ENCODE measurements at regions not wholly inside any gene's neighbourhood (a gene's known extent, or its start where the extent isn't known, plus 50 kb on each side); places are given as distances from the start of the nearest gene placed in this dataset.

GRCh38 chr20:60600036-60600435 is 641.8 kb downstream of the CDH26 start:
- no peak for DNase-seq
- Mint-ChIP-seq H3K4me1 (no peaks in the 10 kb centered on the region), H3K27me3 (peaks cover 3% of the 10 kb centered on the region), H3K27ac (no peak overlapping the region), H3K36me3 (no peaks in the 10 kb centered on the region), H3K9me3 (no peaks in the 10 kb centered on the region), H3K4me3 (no peak overlapping the region)

- H3K4me3 Mint-ChIP-seq, result no peak overlapping the region
- H3K27me3 Mint-ChIP-seq, result peaks cover 14% of the 10 kb centered on the region
- no peaks in the 10 kb centered on the region for H3K9me3 Mint-ChIP-seq
- H3K36me3 Mint-ChIP-seq, result peaks cover 2% of the 10 kb centered on the region
- H3K4me1 Mint-ChIP-seq, result no peaks in the 10 kb centered on the region
- no peak for DNase-seq
- H3K27ac Mint-ChIP-seq, result no peak overlapping the region
Observed at GRCh38 chr20:60624066-60624465, 628.0 kb upstream of the CDH4 start.

GRCh38 chr20:60627751-60628565 is 624.1 kb upstream of the CDH4 start:
- no peaks in the 10 kb centered on the region for H3K4me1 Mint-ChIP-seq
- no peaks in the 10 kb centered on the region for H3K36me3 Mint-ChIP-seq
- DNase-seq, result no peak
- no peaks in the 10 kb centered on the region for H3K9me3 Mint-ChIP-seq
- H3K27ac Mint-ChIP-seq, result no peak overlapping the region
- no peak overlapping the region for H3K4me3 Mint-ChIP-seq
- H3K27me3 Mint-ChIP-seq, result no peaks in the 10 kb centered on the region

GRCh38 chr20:60628749-60629148 is 623.3 kb upstream of the CDH4 start:
- no peaks in the 10 kb centered on the region for H3K9me3 Mint-ChIP-seq
- no peaks in the 10 kb centered on the region for H3K27me3 Mint-ChIP-seq
- no peak for DNase-seq
- H3K4me3 Mint-ChIP-seq, result no peak overlapping the region
- no peaks in the 10 kb centered on the region for H3K4me1 Mint-ChIP-seq
- no peak overlapping the region for H3K27ac Mint-ChIP-seq
- H3K36me3 Mint-ChIP-seq, result no peaks in the 10 kb centered on the region

- Mint-ChIP-seq H3K36me3 (no peaks in the 10 kb centered on the region), H3K27me3 (no peaks in the 10 kb centered on the region), H3K4me1 (no peaks in the 10 kb centered on the region), H3K9me3 (no peaks in the 10 kb centered on the region), H3K27ac (no peak overlapping the region), H3K4me3 (no peak overlapping the region)
- DNase-seq, result no peak
Observed at GRCh38 chr20:60629206-60629605, 622.9 kb upstream of the CDH4 start.

- DNase-seq, result no peak
- Mint-ChIP-seq H3K27me3 (no peaks in the 10 kb centered on the region), H3K4me3 (no peak overlapping the region), H3K27ac (no peak overlapping the region), H3K36me3 (no peaks in the 10 kb centered on the region), H3K4me1 (no peaks in the 10 kb centered on the region), H3K9me3 (no peaks in the 10 kb centered on the region)
Observed at GRCh38 chr20:60630609-60631008, 621.5 kb upstream of the CDH4 start.

- Mint-ChIP-seq H3K36me3 (no peaks in the 10 kb centered on the region), H3K4me1 (no peaks in the 10 kb centered on the region), H3K4me3 (no peak overlapping the region), H3K27ac (no peak overlapping the region), H3K9me3 (no peaks in the 10 kb centered on the region), H3K27me3 (no peaks in the 10 kb centered on the region)
- DNase-seq, result no peak
Observed at GRCh38 chr20:60631585-60632287, 620.3 kb upstream of the CDH4 start.

GRCh38 chr20:60632391-60633262 is 619.4 kb upstream of the CDH4 start:
- Mint-ChIP-seq H3K4me1 (no peaks in the 10 kb centered on the region), H3K4me3 (no peak overlapping the region), H3K27me3 (no peaks in the 10 kb centered on the region), H3K9me3 (no peaks in the 10 kb centered on the region), H3K36me3 (no peaks in the 10 kb centered on the region), H3K27ac (no peak overlapping the region)
- DNase-seq, result no peak

GRCh38 chr20:60634491-60635172 is 617.4 kb upstream of the CDH4 start:
- Mint-ChIP-seq H3K9me3 (no peaks in the 10 kb centered on the region), H3K27ac (no peak overlapping the region), H3K36me3 (no peaks in the 10 kb centered on the region), H3K4me3 (no peak overlapping the region), H3K4me1 (no peaks in the 10 kb centered on the region), H3K27me3 (no peaks in the 10 kb centered on the region)
- no peak for DNase-seq

- H3K27me3 Mint-ChIP-seq, result no peaks in the 10 kb centered on the region
- DNase-seq, result no peak
- H3K4me3 Mint-ChIP-seq, result no peak overlapping the region
- H3K27ac Mint-ChIP-seq, result no peak overlapping the region
- no peaks in the 10 kb centered on the region for H3K9me3 Mint-ChIP-seq
- no peaks in the 10 kb centered on the region for H3K36me3 Mint-ChIP-seq
- H3K4me1 Mint-ChIP-seq, result no peaks in the 10 kb centered on the region
Observed at GRCh38 chr20:60636417-60636816, 615.6 kb upstream of the CDH4 start.

- no peak for DNase-seq
- Mint-ChIP-seq H3K36me3 (no peaks in the 10 kb centered on the region), H3K27me3 (no peaks in the 10 kb centered on the region), H3K4me3 (no peak overlapping the region), H3K4me1 (no peaks in the 10 kb centered on the region), H3K9me3 (no peaks in the 10 kb centered on the region), H3K27ac (no peak overlapping the region)
Observed at GRCh38 chr20:60637801-60638200, 614.3 kb upstream of the CDH4 start.

- Mint-ChIP-seq H3K4me1 (no peaks in the 10 kb centered on the region), H3K27ac (no peak overlapping the region), H3K27me3 (no peaks in the 10 kb centered on the region), H3K36me3 (no peaks in the 10 kb centered on the region), H3K4me3 (no peak overlapping the region), H3K9me3 (no peaks in the 10 kb centered on the region)
- no peak for DNase-seq
Observed at GRCh38 chr20:60638430-60639098, 613.5 kb upstream of the CDH4 start.

GRCh38 chr20:60641879-60642447 is 610.1 kb upstream of the CDH4 start:
- no peaks in the 10 kb centered on the region for H3K9me3 Mint-ChIP-seq
- no peak overlapping the region for H3K4me3 Mint-ChIP-seq

GRCh38 chr20:60642541-60642940 is 609.5 kb upstream of the CDH4 start:
- no peaks in the 10 kb centered on the region for H3K9me3 Mint-ChIP-seq
- no peak overlapping the region for H3K4me3 Mint-ChIP-seq
- no peak overlapping the region for H3K27ac Mint-ChIP-seq
- no peaks in the 10 kb centered on the region for H3K4me1 Mint-ChIP-seq
- no peak for DNase-seq
- H3K36me3 Mint-ChIP-seq, result no peaks in the 10 kb centered on the region
- H3K27me3 Mint-ChIP-seq, result no peaks in the 10 kb centered on the region

More at GRCh38 chr20:60641879-60642447, 610.1 kb upstream of the CDH4 start:
- H3K27me3 Mint-ChIP-seq, result no peaks in the 10 kb centered on the region
- H3K36me3 Mint-ChIP-seq, result no peaks in the 10 kb centered on the region
- no peaks in the 10 kb centered on the region for H3K4me1 Mint-ChIP-seq
- H3K27ac Mint-ChIP-seq, result no peak overlapping the region
- no peak for DNase-seq

Measured in activated naive CD8-positive, alpha-beta T cell treated with anti-CD3 and anti-CD28 coated beads for 36 hours (primary cell).